Gastroesophageal sphincter (tissue), 4 donors: ENCODE measurements at regions not wholly inside any gene's neighbourhood (a gene's known extent, or its start where the extent isn't known, plus 50 kb on each side); places are given as distances from the start of the nearest gene placed in this dataset.
"Not testable (repeated sequence)": the region's sequence is repeated elsewhere in the genome, so short reads cannot be mapped to it uniquely, and the experiment has no call there.

Experiments used
- ATAC-seq: fragments of 150-250 bp; one replicate; pipeline ENCODE4 v1.9.1; 2016; ENCODE audit warnings: mild to moderate bottlenecking, moderate library complexity
- H3K27ac ChIP-seq, 4 donors: fragments of 200-600 bp; sonication (generic) in 3 of 4; 1 replicate in 3 of 4; 2 replicates in 1 of 4; pipeline ENCODE4 v1.5.1; 2016 to 2019
- H3K27me3 ChIP-seq: fragments of 200-600 bp; sonication (generic); one replicate; pipeline ENCODE4 v1.5.1; 2019
- H3K36me3 ChIP-seq, 2 donors: fragments of 200-600 bp; sonication (generic); one replicate each; pipeline ENCODE4 v1.5.1; 2019; ENCODE audit warnings: control low read depth in 1 of 2
- H3K4me1 ChIP-seq, 3 donors: fragments of 200-600 bp; sonication (generic); 1 replicate in 2 of 3; 2 replicates in 1 of 3; pipeline ENCODE4 v1.5.1; 2016 to 2019; ENCODE audit warnings: control low read depth in 2 of 3
- H3K4me3 ChIP-seq, 2 donors: fragments of 200-600 bp; sonication (generic); one replicate each; pipeline ENCODE4 v1.5.1; 2019; ENCODE audit warnings: mild to moderate bottlenecking in 1 of 2, moderate library complexity in 1 of 2
- H3K9me3 ChIP-seq, 3 donors: fragments of 200-600 bp; sonication (generic); one replicate each; pipeline ENCODE4 v1.5.1; 2017 to 2019; ENCODE audit warnings: control low read depth in 2 of 3
- CTCF ChIP-seq, 4 experiments: fragments of 200-600 bp in 2 of 4; fragments of 450-650 bp in 2 of 4; sonication (generic) in 1 of 4; IDR thresholded peaks; one replicate each; pipeline ENCODE4 v1.5.1; 2017 to 2019; ENCODE audit warnings: antibody characterized with exemption in 4 of 4, mild to moderate bottlenecking in 2 of 4, moderate library complexity in 2 of 4
- EP300 ChIP-seq: sonication (generic); formaldehyde crosslinking; IDR thresholded peaks from one replicate; pipeline ENCODE4 v1.6.1; 2017; ENCODE audit warnings: antibody characterized with exemption, mild to moderate bottlenecking
- POLR2A ChIP-seq, 2 donors: fragments of 450-650 bp; IDR thresholded peaks; one replicate each; pipeline ENCODE4 v1.6.1; 2017; ENCODE audit warnings: antibody characterized with exemption in 2 of 2, mild to moderate bottlenecking in 2 of 2, moderate library complexity in 1 of 2
- POLR2AphosphoS5 ChIP-seq: sonication (generic); formaldehyde crosslinking; IDR thresholded peaks from one replicate; pipeline ENCODE4 v1.6.1; 2017; ENCODE audit warnings: antibody characterized with exemption
- WGBS, 2 donors: methylation state at CpG; one replicate each; pipeline ENCODE4 v1.1.5; 2018; ENCODE audit warnings: low coverage in 1 of 2; 5-methylcytosine and 5-hydroxymethylcytosine counted together
- small RNA-seq, 4 donors: library from RNA; depleted of rRNA; stranded (forward); fragments of <200 nt; gene quantifications; one replicate each; pipeline ENCODE3, GENCODE V24; 2016

- H3K4me1 ChIP-seq = no peaks in the 10 kb centered on the region
- 36 to 45% methylated on average over 2 of the region's 2 CpGs for WGBS, 2 donors
- TF ChIP-seq POLR2AphosphoS5 = no peak
- H3K36me3 ChIP-seq = peaks cover 0 to 7% of the 10 kb centered on the region in 2 donors
- no peak overlapping the region for H3K27ac ChIP-seq
- H3K27me3 ChIP-seq = no peaks in the 10 kb centered on the region
- H3K9me3 ChIP-seq = peaks cover 0 to 37% (median 0%) of the 10 kb centered on the region in 3 donors
- no peak for ATAC-seq
- no peak overlapping the region for H3K4me3 ChIP-seq
These were observed 844.5 kb upstream of the DEFB115 start for GRCh38 chr20:30412972-30413371.

DNA sequence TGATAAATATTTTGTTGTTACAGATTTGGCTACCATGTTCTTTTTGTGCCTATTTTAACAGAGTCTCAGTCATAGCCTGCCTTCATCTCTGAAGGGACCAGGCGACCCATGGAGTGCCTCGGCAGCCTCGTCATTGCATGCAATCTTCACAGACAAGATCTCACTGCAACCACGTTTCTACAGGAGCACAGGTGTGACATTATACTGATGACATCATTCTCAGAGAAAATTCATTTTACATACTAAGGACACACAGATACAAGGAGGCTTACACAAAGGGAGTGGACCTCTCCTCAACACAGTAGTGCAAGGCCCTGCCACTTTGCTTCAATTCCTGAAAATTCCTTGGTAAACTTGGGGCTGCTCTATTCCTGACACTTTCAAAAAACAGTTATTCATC lies 840.1 kb upstream of the DEFB115 start:
- H3K4me1 ChIP-seq, H3K27me3 ChIP-seq, ATAC-seq, H3K9me3 ChIP-seq, H3K4me3 ChIP-seq, H3K27ac ChIP-seq: not testable (repeated sequence)
- 64% methylated on average over 4 of the region's 4 CpGs; no CpG with 5 or more reads in 1 of the 2 donors for WGBS, 2 donors
- peaks cover 0 to 25% of the 10 kb centered on the region in 2 donors for H3K36me3 ChIP-seq

DNA sequence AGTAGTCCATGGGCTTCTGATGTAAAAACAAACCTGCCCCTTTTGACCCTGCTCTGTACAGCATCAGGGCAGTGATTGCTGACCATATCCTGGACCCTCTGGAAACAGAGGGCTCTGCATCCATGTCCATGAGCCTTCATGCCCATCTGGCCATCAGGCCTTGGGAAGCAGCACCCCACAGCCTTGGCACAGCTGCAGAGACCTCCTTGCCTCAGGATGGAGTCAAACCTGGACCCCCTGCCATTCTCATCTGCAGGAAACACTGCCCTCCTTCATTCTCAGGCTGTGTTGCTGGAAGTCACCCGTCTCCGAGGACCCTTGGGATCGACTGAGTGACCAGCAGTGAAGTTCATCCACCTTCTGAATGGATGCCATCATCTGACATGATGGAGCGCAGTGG lies 839.1 kb upstream of the DEFB115 start:
- not testable (repeated sequence) for ATAC-seq, H3K4me3 ChIP-seq, H3K27ac ChIP-seq, H3K4me1 ChIP-seq, H3K27me3 ChIP-seq, H3K9me3 ChIP-seq
- H3K36me3 ChIP-seq = peaks cover 0 to 25% of the 10 kb centered on the region in 2 donors
- WGBS, 2 donors = 67 to 70% methylated on average over 1 to 2 of the region's 4 CpGs

DNA sequence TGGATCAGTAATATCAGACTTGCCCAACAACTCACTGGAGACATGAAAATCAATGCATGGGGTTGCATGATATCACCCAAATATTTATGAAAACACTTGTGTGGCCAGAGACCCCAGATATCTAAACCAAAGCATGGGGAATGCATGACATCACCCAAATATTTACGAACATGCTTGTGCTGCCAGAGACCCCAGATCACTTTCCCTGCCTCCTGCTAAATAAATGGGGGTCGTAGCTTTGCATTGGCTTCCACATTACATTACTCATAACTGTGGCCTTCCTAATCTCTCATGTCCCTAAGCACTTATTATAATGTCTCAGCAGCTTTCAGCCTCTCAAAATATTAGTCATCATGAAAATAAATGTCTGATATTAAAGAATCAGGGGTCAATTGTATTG lies 838.0 kb upstream of the DEFB115 start:
- H3K36me3 ChIP-seq = peaks cover 0 to 25% of the 10 kb centered on the region in 2 donors
- ATAC-seq = no peak

DNA sequence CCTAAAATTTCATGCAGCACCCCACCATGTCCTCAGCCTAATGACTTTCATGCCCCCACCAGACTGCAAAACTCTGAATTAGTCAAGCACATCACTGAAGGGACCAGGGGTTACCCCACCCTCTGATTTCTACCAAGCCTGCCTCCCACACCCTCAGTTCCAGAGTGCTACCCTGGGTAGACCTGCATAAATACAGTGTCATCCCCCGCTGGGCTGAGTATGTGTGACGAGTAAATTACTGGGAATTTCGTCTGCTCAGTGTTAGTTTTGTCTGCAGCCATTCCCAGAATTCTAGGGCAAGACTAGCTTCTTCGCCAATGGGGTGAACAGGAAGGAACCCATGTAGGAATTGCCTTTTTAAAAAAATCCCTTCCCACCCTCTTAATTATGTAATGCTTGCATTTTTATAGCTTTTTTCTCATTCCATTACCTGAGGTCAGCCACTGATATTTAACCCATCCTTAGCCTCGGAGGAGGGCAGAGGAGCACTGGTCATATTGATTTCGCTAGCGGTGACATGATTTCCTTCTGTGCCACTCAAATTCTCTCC lies 837.5 kb upstream of the DEFB115 start:
- H3K4me1 ChIP-seq, H3K27ac ChIP-seq, H3K4me3 ChIP-seq, ATAC-seq, H3K9me3 ChIP-seq, H3K27me3 ChIP-seq: not testable (repeated sequence)
- 68 to 75% methylated on average over 6 to 7 of the region's 7 CpGs for WGBS, 2 donors
- H3K36me3 ChIP-seq = peaks cover 0 to 25% of the 10 kb centered on the region in 2 donors

More for the DNA sequence above, 838.0 kb upstream of the DEFB115 start:
- TF ChIP-seq POLR2AphosphoS5 (no peak), POLR2A (IDR thresholded peaks at IDR 0.05) (no peak), CTCF (IDR thresholded peaks at IDR 0.05) (no peak), EP300 (no peak)
- Histone ChIP-seq H3K4me1 (no peaks in the 10 kb centered on the region), H3K27me3 (no peaks in the 10 kb centered on the region), H3K4me3 (no peak overlapping the region), H3K9me3 (no peaks in the 10 kb centered on the region), H3K27ac (no peak overlapping the region)
- 20 to 56% methylated on average over 1 to 2 of the region's 2 CpGs for WGBS, 2 donors

Small RNA genes in the stretch of these regions (small RNA-seq; reads per million reads assigned to genes)
- gene CFTRP3 (0 reads per million in 4 donors), gene MLLT10P1 (0 reads per million in 4 donors), gene RF00019 (0 reads per million in 4 donors)
